ENCODE measurements at regions not wholly inside any gene's neighbourhood (a gene's known extent, or its start where the extent isn't known, plus 50 kb on each side); places are given as distances from the start of the nearest gene placed in this dataset.

DNA sequence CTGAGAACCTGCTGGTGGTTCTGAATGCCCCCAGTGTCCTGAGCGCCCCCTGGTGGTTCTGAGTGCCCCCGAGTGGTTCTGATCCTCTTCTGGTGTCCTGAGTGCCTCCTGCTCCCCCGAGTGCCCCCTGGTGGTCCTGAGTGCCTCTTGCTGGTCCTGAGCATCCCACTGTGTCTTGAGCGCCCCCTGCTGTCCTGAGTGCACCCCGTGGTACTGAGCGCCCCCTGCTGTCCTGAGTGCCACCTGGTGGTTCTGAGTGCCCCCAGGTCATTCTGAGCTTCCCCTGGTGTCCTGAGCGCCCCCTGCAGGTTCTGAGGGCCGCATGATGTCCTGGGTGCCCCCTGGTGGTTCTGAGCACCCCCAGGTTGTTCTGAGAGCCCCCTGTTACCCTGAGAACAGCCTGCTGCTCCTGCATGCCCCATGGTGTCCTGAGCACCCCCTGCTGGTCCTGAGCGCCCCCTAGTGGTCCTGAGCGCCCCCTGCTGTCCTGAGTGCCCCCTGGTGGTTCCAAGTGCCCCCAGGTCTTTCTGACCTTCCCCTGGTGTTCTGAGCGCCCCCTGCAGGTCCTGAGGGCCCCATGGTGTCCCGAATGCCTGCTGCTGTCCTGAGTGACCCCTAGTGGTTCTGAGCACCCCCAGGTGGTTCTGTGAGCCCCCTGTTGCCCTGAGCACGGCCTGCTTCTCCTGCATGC lies 1165.4 kb downstream of the TMEM121 start:
- peak; percentile 77 for DNase-seq

More for the DNA sequence above, 1165.4 kb downstream of the TMEM121 start:
- intact Hi-C loops (cut with micrococcal nuclease) = no loop called here
- ATAC-seq (ENCODE audit: low read depth) = peak; percentile 50
- no peak overlapping the region for H3K4me2 ChIP-seq (replicated peaks; ENCODE audit: low read depth, low read length, poor library complexity, severe bottlenecking)
- peaks cover 11% of the 10 kb centered on the region for H3K4me1 Mint-ChIP-seq
- no peaks in the 10 kb centered on the region for H4K20me1 ChIP-seq (ENCODE audit: control insufficient read depth, insufficient read depth, low read length, poor library complexity, severe bottlenecking)
- no peaks in the 10 kb centered on the region for H3K27me3 Mint-ChIP-seq
- no peaks in the 10 kb centered on the region for H3K36me3 ChIP-seq (replicated peaks in 1 of 2; ENCODE audit: control extremely low read depth in 1 of 2, control insufficient read depth in 1 of 2, extremely low read depth in 1 of 2, insufficient read depth in 2 of 2, low read length in 1 of 2)
- H3K27me3 ChIP-seq (replicated peaks in 1 of 4; ENCODE audit: control extremely low read depth in 1 of 4, control insufficient read depth in 3 of 4, insufficient read depth in 4 of 4, low read length in 3 of 4) = peaks cover 0 to 2% (median 0%) of the 10 kb centered on the region in 4 experiments
- peaks cover 0 to 15% (median 5%) of the 10 kb centered on the region in 3 donors for H3K9me3 ChIP-seq (ENCODE audit: control extremely low read depth in 1 of 3, control insufficient read depth in 2 of 3, insufficient read depth in 1 of 3, low read length in 2 of 3)
- no peaks in the 10 kb centered on the region for H3K9me3 Mint-ChIP-seq (ENCODE audit: insufficient read depth)
- TF ChIP-seq EZH2 (IDR thresholded peaks at IDR 0.05; ENCODE audit: borderline replicate concordance, insufficient read depth, low read depth, low read length, poor library complexity, severe bottlenecking) = no peak
- TF ChIP-seq, protein P1, sequence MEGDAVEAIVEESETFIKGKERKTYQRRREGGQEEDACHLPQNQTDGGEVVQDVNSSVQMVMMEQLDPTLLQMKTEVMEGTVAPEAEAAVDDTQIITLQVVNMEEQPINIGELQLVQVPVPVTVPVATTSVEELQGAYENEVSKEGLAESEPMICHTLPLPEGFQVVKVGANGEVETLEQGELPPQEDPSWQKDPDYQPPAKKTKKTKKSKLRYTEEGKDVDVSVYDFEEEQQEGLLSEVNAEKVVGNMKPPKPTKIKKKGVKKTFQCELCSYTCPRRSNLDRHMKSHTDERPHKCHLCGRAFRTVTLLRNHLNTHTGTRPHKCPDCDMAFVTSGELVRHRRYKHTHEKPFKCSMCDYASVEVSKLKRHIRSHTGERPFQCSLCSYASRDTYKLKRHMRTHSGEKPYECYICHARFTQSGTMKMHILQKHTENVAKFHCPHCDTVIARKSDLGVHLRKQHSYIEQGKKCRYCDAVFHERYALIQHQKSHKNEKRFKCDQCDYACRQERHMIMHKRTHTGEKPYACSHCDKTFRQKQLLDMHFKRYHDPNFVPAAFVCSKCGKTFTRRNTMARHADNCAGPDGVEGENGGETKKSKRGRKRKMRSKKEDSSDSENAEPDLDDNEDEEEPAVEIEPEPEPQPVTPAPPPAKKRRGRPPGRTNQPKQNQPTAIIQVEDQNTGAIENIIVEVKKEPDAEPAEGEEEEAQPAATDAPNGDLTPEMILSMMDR (IDR thresholded peaks at IDR 0.05) = peak; percentile 61
- ChIA-PET CTCF (interaction anchor here (1.0 to 2.3 kb wide), 7 partner anchors 9 to 88 kb away, joined by 3 to 9 read pairs (median 4); no protein-coding TSS in a partner anchor), POLR2A (no interaction called here)
- H3K4me3 ChIP-seq (ENCODE audit: control extremely low read depth in 1 of 5, extremely low read depth in 1 of 5, insufficient read depth in 1 of 5, low read depth in 2 of 5, low read length in 4 of 5) = no peak overlapping the region
- no peak overlapping the region for H3K27ac ChIP-seq (ENCODE audit: low read length in 2 of 2)
- WGBS (ENCODE audit: insufficient coverage) = 53% methylated on average over 13 of the region's 13 CpGs
- no peak overlapping the region for H3K9ac ChIP-seq (ENCODE audit: low read length)
- H3K27ac Mint-ChIP-seq = no peak overlapping the region
- no peak overlapping the region for H2AFZ ChIP-seq (ENCODE audit: insufficient read depth, low read depth, low read length, poor library complexity, severe bottlenecking)
- H3K79me2 ChIP-seq (ENCODE audit: control insufficient read depth, insufficient read depth, low read length) = no peaks in the 10 kb centered on the region
- H3K4me3 Mint-ChIP-seq = no peak overlapping the region
- peaks cover 5 to 6% of the 10 kb centered on the region in 2 donors for H3K4me1 ChIP-seq (ENCODE audit: control insufficient read depth in 2 of 2, insufficient read depth in 2 of 2, low read length in 2 of 2)
